NCI-H2081 treated with DMSO at 0.1 percent for 48 hours (cell line): ENCODE measurements at regions not wholly inside any gene's neighbourhood (a gene's known extent, or its start where the extent isn't known, plus 50 kb on each side); places are given as distances from the start of the nearest gene placed in this dataset.

ENCODE experiments used
- DNase-seq: peaks from one replicate; lab custom pipeline; 2025; lab: John Stamatoyannopoulos, UW

GRCh38 chr2:204049635-204050034, 113.1 kb downstream of the ICOS start:
- DNase-seq, result no peak

- no peak for DNase-seq
Measured at GRCh38 chr2:204050681-204051080, 114.1 kb downstream of the ICOS start.

GRCh38 chr2:204051476-204051875, 114.9 kb downstream of the ICOS start:
- no peak for DNase-seq

- no peak for DNase-seq
Measured at GRCh38 chr2:204051984-204052556, 115.5 kb downstream of the ICOS start.

GRCh38 chr2:204059016-204059415, 122.5 kb downstream of the ICOS start:
- DNase-seq, result no peak

- DNase-seq, result no peak
Measured at GRCh38 chr2:204060841-204061240, 124.3 kb downstream of the ICOS start.

- no peak for DNase-seq
Measured at GRCh38 chr2:204061241-204061640, 124.7 kb downstream of the ICOS start.

- no peak for DNase-seq
Measured at GRCh38 chr2:204064119-204064518, 127.6 kb downstream of the ICOS start.

- DNase-seq, result no peak
Measured at GRCh38 chr2:204065566-204065965, 129.0 kb downstream of the ICOS start.

- no peak for DNase-seq
Measured at GRCh38 chr2:204066051-204066450, 129.5 kb downstream of the ICOS start.

- no peak for DNase-seq
Measured at GRCh38 chr2:204069804-204070203, 133.2 kb downstream of the ICOS start.

- DNase-seq, result no peak
Measured at GRCh38 chr2:204072443-204073324, 136.1 kb downstream of the ICOS start.

- no peak for DNase-seq
Measured at GRCh38 chr2:204074456-204074855, 137.9 kb downstream of the ICOS start.

- no peak for DNase-seq
Measured at GRCh38 chr2:204078003-204078698, 141.6 kb downstream of the ICOS start.

- no peak for DNase-seq
Measured at GRCh38 chr2:204081487-204082425, 145.2 kb downstream of the ICOS start.

- no peak for DNase-seq
Measured at GRCh38 chr2:204086167-204086566, 149.6 kb downstream of the ICOS start.

GRCh38 chr2:204089105-204089504, 152.5 kb downstream of the ICOS start:
- DNase-seq, result no peak

GRCh38 chr2:204089574-204089973, 153.0 kb downstream of the ICOS start:
- DNase-seq, result no peak

- DNase-seq, result no peak
Measured at GRCh38 chr2:204090021-204090420, 153.5 kb downstream of the ICOS start.

- no peak for DNase-seq
Measured at GRCh38 chr2:204104811-204105210, 168.2 kb downstream of the ICOS start.

- no peak for DNase-seq
Measured at GRCh38 chr2:204108330-204108751, 171.8 kb downstream of the ICOS start.

GRCh38 chr2:204108781-204109295, 172.3 kb downstream of the ICOS start:
- no peak for DNase-seq
